Liver (tissue), 3 donors: ENCODE measurements at regions not wholly inside any gene's neighbourhood (a gene's known extent, or its start where the extent isn't known, plus 50 kb on each side); places are given as distances from the start of the nearest gene placed in this dataset.

Source experiments
- GABPA ChIP-seq, 2 donors: IDR thresholded peaks in 1 of 2; conservative IDR thresholded peaks in 1 of 2; 2 replicates each; pipeline ENCODE4 v1.6.1; 2016; ENCODE audit warnings: antibody characterized with exemption in 2 of 2, mild to moderate bottlenecking in 1 of 2, moderate library complexity in 1 of 2
- HNF4A ChIP-seq, 2 donors: conservative IDR thresholded peaks; 2 replicates each; pipeline ENCODE4 v1.6.1; 2016; ENCODE audit warnings: antibody characterized with exemption in 2 of 2, mild to moderate bottlenecking in 2 of 2
- SP1 ChIP-seq: IDR thresholded peaks from 2 replicates; pipeline ENCODE4 v1.6.1; 2018; ENCODE audit warnings: antibody characterized with exemption, mild to moderate bottlenecking
- TAF1 ChIP-seq: conservative IDR thresholded peaks from 2 replicates; pipeline ENCODE4 v1.6.1; 2016; ENCODE audit warnings: antibody characterized with exemption, mild to moderate bottlenecking
- TF ChIP-seq, protein P1 (sequence below): fragments of 150-350 bp; IDR thresholded peaks from 2 replicates; pipeline ENCODE4 v1.5.1; 2017; ENCODE audit warnings: improper control_type of control experiment, low read depth, low read length; ENCODE audit not compliant: missing input control
- TF ChIP-seq, protein P2 (sequence below): IDR thresholded peaks from 2 replicates; pipeline ENCODE4 v1.6.1; 2016; ENCODE audit warnings: antibody characterized with exemption
- TF ChIP-seq, protein P3 (sequence below): IDR thresholded peaks from 2 replicates; pipeline ENCODE4 v1.6.1; 2016; ENCODE audit warnings: antibody characterized with exemption
- TF ChIP-seq, protein P4 (sequence below): IDR thresholded peaks from 2 replicates; pipeline ENCODE4 v1.6.1; 2016; ENCODE audit warnings: antibody characterized with exemption, mild to moderate bottlenecking
- donor health status: healthy.
- donor health status: healthy.

DNA sequence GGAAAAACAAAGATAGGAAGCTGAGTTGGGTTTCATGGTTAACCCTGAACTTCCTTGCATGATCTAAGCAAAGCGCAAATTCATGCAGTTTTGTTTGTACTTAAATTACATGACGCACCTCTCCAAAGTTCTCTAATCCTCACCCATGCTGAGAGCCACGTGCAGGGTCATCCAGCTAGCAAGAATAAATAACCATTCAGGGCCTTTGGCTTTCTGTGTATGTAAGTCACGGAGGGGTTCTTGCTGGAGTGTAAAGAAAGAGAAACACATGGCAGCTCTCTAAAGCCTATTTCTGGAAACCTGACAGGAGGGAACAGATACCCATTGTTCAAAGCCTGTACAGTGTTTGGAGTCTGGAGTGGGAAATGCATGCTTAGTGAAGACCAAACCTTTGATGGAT is 171.7 kb upstream of the CCN2 start:
- TF ChIP-seq, protein P1, sequence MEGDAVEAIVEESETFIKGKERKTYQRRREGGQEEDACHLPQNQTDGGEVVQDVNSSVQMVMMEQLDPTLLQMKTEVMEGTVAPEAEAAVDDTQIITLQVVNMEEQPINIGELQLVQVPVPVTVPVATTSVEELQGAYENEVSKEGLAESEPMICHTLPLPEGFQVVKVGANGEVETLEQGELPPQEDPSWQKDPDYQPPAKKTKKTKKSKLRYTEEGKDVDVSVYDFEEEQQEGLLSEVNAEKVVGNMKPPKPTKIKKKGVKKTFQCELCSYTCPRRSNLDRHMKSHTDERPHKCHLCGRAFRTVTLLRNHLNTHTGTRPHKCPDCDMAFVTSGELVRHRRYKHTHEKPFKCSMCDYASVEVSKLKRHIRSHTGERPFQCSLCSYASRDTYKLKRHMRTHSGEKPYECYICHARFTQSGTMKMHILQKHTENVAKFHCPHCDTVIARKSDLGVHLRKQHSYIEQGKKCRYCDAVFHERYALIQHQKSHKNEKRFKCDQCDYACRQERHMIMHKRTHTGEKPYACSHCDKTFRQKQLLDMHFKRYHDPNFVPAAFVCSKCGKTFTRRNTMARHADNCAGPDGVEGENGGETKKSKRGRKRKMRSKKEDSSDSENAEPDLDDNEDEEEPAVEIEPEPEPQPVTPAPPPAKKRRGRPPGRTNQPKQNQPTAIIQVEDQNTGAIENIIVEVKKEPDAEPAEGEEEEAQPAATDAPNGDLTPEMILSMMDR: no peak
- TF ChIP-seq, protein P2, sequence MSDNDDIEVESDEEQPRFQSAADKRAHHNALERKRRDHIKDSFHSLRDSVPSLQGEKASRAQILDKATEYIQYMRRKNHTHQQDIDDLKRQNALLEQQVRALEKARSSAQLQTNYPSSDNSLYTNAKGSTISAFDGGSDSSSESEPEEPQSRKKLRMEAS: no peak
- TF ChIP-seq HNF4A (conservative IDR thresholded peaks at IDR 0.05) (no peak), SP1 (no peak), GABPA (IDR thresholded peaks at IDR 0.05 in 1 of 2, conservative IDR thresholded peaks at IDR 0.05 in 1 of 2) (no peak), TAF1 (no peak)
- TF ChIP-seq, protein P3, sequence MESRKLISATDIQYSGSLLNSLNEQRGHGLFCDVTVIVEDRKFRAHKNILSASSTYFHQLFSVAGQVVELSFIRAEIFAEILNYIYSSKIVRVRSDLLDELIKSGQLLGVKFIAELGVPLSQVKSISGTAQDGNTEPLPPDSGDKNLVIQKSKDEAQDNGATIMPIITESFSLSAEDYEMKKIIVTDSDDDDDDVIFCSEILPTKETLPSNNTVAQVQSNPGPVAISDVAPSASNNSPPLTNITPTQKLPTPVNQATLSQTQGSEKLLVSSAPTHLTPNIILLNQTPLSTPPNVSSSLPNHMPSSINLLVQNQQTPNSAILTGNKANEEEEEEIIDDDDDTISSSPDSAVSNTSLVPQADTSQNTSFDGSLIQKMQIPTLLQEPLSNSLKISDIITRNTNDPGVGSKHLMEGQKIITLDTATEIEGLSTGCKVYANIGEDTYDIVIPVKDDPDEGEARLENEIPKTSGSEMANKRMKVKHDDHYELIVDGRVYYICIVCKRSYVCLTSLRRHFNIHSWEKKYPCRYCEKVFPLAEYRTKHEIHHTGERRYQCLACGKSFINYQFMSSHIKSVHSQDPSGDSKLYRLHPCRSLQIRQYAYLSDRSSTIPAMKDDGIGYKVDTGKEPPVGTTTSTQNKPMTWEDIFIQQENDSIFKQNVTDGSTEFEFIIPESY: no peak
- TF ChIP-seq, protein P4, sequence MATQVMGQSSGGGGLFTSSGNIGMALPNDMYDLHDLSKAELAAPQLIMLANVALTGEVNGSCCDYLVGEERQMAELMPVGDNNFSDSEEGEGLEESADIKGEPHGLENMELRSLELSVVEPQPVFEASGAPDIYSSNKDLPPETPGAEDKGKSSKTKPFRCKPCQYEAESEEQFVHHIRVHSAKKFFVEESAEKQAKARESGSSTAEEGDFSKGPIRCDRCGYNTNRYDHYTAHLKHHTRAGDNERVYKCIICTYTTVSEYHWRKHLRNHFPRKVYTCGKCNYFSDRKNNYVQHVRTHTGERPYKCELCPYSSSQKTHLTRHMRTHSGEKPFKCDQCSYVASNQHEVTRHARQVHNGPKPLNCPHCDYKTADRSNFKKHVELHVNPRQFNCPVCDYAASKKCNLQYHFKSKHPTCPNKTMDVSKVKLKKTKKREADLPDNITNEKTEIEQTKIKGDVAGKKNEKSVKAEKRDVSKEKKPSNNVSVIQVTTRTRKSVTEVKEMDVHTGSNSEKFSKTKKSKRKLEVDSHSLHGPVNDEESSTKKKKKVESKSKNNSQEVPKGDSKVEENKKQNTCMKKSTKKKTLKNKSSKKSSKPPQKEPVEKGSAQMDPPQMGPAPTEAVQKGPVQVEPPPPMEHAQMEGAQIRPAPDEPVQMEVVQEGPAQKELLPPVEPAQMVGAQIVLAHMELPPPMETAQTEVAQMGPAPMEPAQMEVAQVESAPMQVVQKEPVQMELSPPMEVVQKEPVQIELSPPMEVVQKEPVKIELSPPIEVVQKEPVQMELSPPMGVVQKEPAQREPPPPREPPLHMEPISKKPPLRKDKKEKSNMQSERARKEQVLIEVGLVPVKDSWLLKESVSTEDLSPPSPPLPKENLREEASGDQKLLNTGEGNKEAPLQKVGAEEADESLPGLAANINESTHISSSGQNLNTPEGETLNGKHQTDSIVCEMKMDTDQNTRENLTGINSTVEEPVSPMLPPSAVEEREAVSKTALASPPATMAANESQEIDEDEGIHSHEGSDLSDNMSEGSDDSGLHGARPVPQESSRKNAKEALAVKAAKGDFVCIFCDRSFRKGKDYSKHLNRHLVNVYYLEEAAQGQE: no peak
